Cardiac muscle cell (in vitro differentiated cells and primary cell): ENCODE measurements at regions not wholly inside any gene's neighbourhood (a gene's known extent, or its start where the extent isn't known, plus 50 kb on each side); places are given as distances from the start of the nearest gene placed in this dataset.

Experiments
- DNase-seq, 2 donors: peaks; one replicate each; pipeline versions ENCODE4 v3.0.0 to v3.0.0-alpha.2; 2010 to 2017; ENCODE audit warnings: low read depth in 1 of 2, low spot score in 1 of 2
- H3K27ac ChIP-seq: fragments of 200-600 bp; sonication (generic); 2 replicates; pipeline ENCODE4 v1.5.1; 2016
- H3K27me3 ChIP-seq: fragments of 200-600 bp; sonication (generic); 2 replicates; pipeline ENCODE4 v1.6.0; 2016; ENCODE audit warnings: control low read depth
- H3K36me3 ChIP-seq: fragments of 200-600 bp; sonication (generic); 2 replicates; pipeline ENCODE4 v1.5.1; 2016; ENCODE audit warnings: control low read depth
- H3K4me1 ChIP-seq: fragments of 200-600 bp; sonication (generic); 2 replicates; pipeline ENCODE4 v1.8.1; 2017; ENCODE audit warnings: low read depth, mild to moderate bottlenecking, mixed run types
- H3K4me3 ChIP-seq: fragments of 200-600 bp; sonication (generic); 2 replicates; pipeline ENCODE4 v1.5.1; 2016; ENCODE audit warnings: mild to moderate bottlenecking
- H3K9me3 ChIP-seq: fragments of 200-600 bp; sonication (generic); 2 replicates; pipeline ENCODE4 v1.5.1; 2017; ENCODE audit warnings: low read depth, mild to moderate bottlenecking, control low read depth
- CTCF ChIP-seq: IDR thresholded peaks from 2 replicates; pipeline ENCODE4 v1.5.1; 2012; ENCODE audit warnings: low read depth, mild to moderate bottlenecking, low read length

- H3K36me3 ChIP-seq, result no peaks in the 10 kb centered on the region
- H3K27me3 ChIP-seq, result no peaks in the 10 kb centered on the region
- TF ChIP-seq CTCF, result no peak
- H3K27ac ChIP-seq, result no peak overlapping the region
- H3K4me3 ChIP-seq, result no peak overlapping the region
- DNase-seq, result no peak
- H3K4me1 ChIP-seq, result no peaks in the 10 kb centered on the region
- no peaks in the 10 kb centered on the region for H3K9me3 ChIP-seq
Measured at GRCh38 chr1:188350104-188350503, 1521.4 kb downstream of the PLA2G4A start.

GRCh38 chr1:188355082-188355481 is 1526.3 kb downstream of the PLA2G4A start:
- TF ChIP-seq CTCF, result no peak
- H3K36me3 ChIP-seq, result no peaks in the 10 kb centered on the region
- DNase-seq, result no peak
- H3K9me3 ChIP-seq, result no peaks in the 10 kb centered on the region
- no peaks in the 10 kb centered on the region for H3K4me1 ChIP-seq
- H3K27ac ChIP-seq, result no peak overlapping the region
- H3K4me3 ChIP-seq, result no peak overlapping the region
- no peaks in the 10 kb centered on the region for H3K27me3 ChIP-seq

GRCh38 chr1:188355847-188356246 is 1527.1 kb downstream of the PLA2G4A start:
- no peak for TF ChIP-seq CTCF
- no peaks in the 10 kb centered on the region for H3K36me3 ChIP-seq
- no peaks in the 10 kb centered on the region for H3K9me3 ChIP-seq
- H3K27ac ChIP-seq, result no peak overlapping the region
- no peak for DNase-seq
- H3K4me3 ChIP-seq, result no peak overlapping the region
- no peaks in the 10 kb centered on the region for H3K4me1 ChIP-seq
- no peaks in the 10 kb centered on the region for H3K27me3 ChIP-seq

- Histone ChIP-seq H3K4me3 (no peak overlapping the region), H3K27ac (no peak overlapping the region), H3K27me3 (no peaks in the 10 kb centered on the region), H3K9me3 (no peaks in the 10 kb centered on the region), H3K4me1 (no peaks in the 10 kb centered on the region), H3K36me3 (no peaks in the 10 kb centered on the region)
- DNase-seq, result no peak
- no peak for TF ChIP-seq CTCF
Measured at GRCh38 chr1:188359315-188359714, 1530.6 kb downstream of the PLA2G4A start.

GRCh38 chr1:188363943-188364342 is 1535.2 kb downstream of the PLA2G4A start:
- H3K4me3 ChIP-seq, result no peak overlapping the region
- H3K9me3 ChIP-seq, result no peaks in the 10 kb centered on the region
- no peak overlapping the region for H3K27ac ChIP-seq
- H3K36me3 ChIP-seq, result no peaks in the 10 kb centered on the region
- TF ChIP-seq CTCF, result no peak
- no peaks in the 10 kb centered on the region for H3K27me3 ChIP-seq
- no peaks in the 10 kb centered on the region for H3K4me1 ChIP-seq
- no peak for DNase-seq

- Histone ChIP-seq H3K27me3 (no peaks in the 10 kb centered on the region), H3K36me3 (no peaks in the 10 kb centered on the region), H3K27ac (no peak overlapping the region), H3K4me3 (no peak overlapping the region), H3K9me3 (no peaks in the 10 kb centered on the region), H3K4me1 (no peaks in the 10 kb centered on the region)
- no peak for TF ChIP-seq CTCF
- DNase-seq, result no peak
Measured at GRCh38 chr1:188364927-188365449, 1536.2 kb downstream of the PLA2G4A start.
